Activated B cell treated with CpG ODN at 0.5 μM for 24 hours (primary cell): ENCODE measurements at regions not wholly inside any gene's neighbourhood (a gene's known extent, or its start where the extent isn't known, plus 50 kb on each side); places are given as distances from the start of the nearest gene placed in this dataset.

Experiments used
- ATAC-seq: fragments of 200-7000 bp; cut with Tn5 transposase; one replicate; pipeline ENCODE4 v1.10.0; 2021; ENCODE audit warnings: low read depth, mild to moderate bottlenecking, moderate library complexity
- CTCF ChIA-PET: fragments of 350-600 bp; sonication (Branson Sonifier 250); formaldehyde crosslinking; loops from one replicate; lab custom pipeline; 2021; ENCODE audit warnings: antibody characterized with exemption; lab: Charles Lee
- POLR2A ChIA-PET: fragments of 350-600 bp; sonication (Branson Sonifier 250); formaldehyde crosslinking; loops from one replicate; lab custom pipeline; 2021; ENCODE audit warnings: antibody characterized with exemption; lab: Charles Lee
- DNase-seq: peaks from one replicate; pipeline ENCODE4 v3.0.0; 2022
- H3K27ac Mint-ChIP-seq: one replicate; pipeline ENCODE4 v1.8.0; 2020; ENCODE audit warnings: mixed read lengths
- H3K27me3 Mint-ChIP-seq: one replicate; pipeline ENCODE4 v1.8.0; 2021; ENCODE audit warnings: mixed read lengths
- H3K36me3 Mint-ChIP-seq: one replicate; pipeline ENCODE4 v1.8.0; 2021; ENCODE audit warnings: low read depth, mixed read lengths
- H3K4me1 Mint-ChIP-seq: one replicate; pipeline ENCODE4 v1.8.0; 2021; ENCODE audit warnings: mixed read lengths
- H3K4me3 Mint-ChIP-seq: one replicate; pipeline ENCODE4 v1.8.0; 2020; ENCODE audit warnings: mild to moderate bottlenecking, mixed read lengths
- H3K9me3 Mint-ChIP-seq: one replicate; pipeline ENCODE4 v1.8.0; 2020; ENCODE audit warnings: mixed read lengths
- CTCF ChIP-seq: fragments of 200-600 bp; IDR thresholded peaks from one replicate; pipeline ENCODE4 v1.8.0; 2022; ENCODE audit warnings: antibody characterized with exemption, mild to moderate bottlenecking
- intact Hi-C: fragments of 100-400 bp; cut with micrococcal nuclease; formaldehyde crosslinking; loops from one replicate; pipeline ENCODE4 v1.15.1; 2024

GRCh38 chr1:4019606-4020331, 119.7 kb upstream of the C1orf174 start:
- no peak for DNase-seq
- no peak for TF ChIP-seq CTCF
- ChIA-PET CTCF (no interaction called here), POLR2A (no interaction called here)
- H3K27me3 Mint-ChIP-seq = no peaks in the 10 kb centered on the region
- intact Hi-C loops = no loop called here
- no peak overlapping the region for H3K27ac Mint-ChIP-seq
- H3K9me3 Mint-ChIP-seq = no peaks in the 10 kb centered on the region
- ATAC-seq = no peak
- H3K4me3 Mint-ChIP-seq = no peak overlapping the region
- H3K4me1 Mint-ChIP-seq = peaks cover 25% of the 10 kb centered on the region
- no peaks in the 10 kb centered on the region for H3K36me3 Mint-ChIP-seq

GRCh38 chr1:4020449-4020848, 120.4 kb upstream of the C1orf174 start:
- DNase-seq (no peak), ATAC-seq (no peak)
- no peaks in the 10 kb centered on the region for H3K9me3 Mint-ChIP-seq
- TF ChIP-seq CTCF = no peak
- ChIA-PET CTCF (no interaction called here), POLR2A (no interaction called here)
- H3K27ac Mint-ChIP-seq = no peak overlapping the region
- H3K4me3 Mint-ChIP-seq = no peak overlapping the region
- peaks cover 31% of the 10 kb centered on the region for H3K4me1 Mint-ChIP-seq
- intact Hi-C loops = no loop called here
- no peaks in the 10 kb centered on the region for H3K36me3 Mint-ChIP-seq
- H3K27me3 Mint-ChIP-seq = no peaks in the 10 kb centered on the region

GRCh38 chr1:4021136-4021973, 121.3 kb upstream of the C1orf174 start:
- ATAC-seq (no peak), DNase-seq (no peak)
- H3K9me3 Mint-ChIP-seq = no peaks in the 10 kb centered on the region
- H3K4me1 Mint-ChIP-seq = peaks cover 38% of the 10 kb centered on the region
- POLR2A ChIA-PET = no interaction called here
- CTCF ChIA-PET = no interaction called here
- no peak overlapping the region for H3K27ac Mint-ChIP-seq
- H3K4me3 Mint-ChIP-seq = no peak overlapping the region
- TF ChIP-seq CTCF = no peak
- intact Hi-C loops = no loop called here
- H3K27me3 Mint-ChIP-seq = no peaks in the 10 kb centered on the region
- no peaks in the 10 kb centered on the region for H3K36me3 Mint-ChIP-seq

- no peak for DNase-seq
- intact Hi-C loops = no loop called here
- Mint-ChIP-seq H3K27me3 (no peaks in the 10 kb centered on the region), H3K4me1 (peaks cover 38% of the 10 kb centered on the region), H3K36me3 (no peaks in the 10 kb centered on the region), H3K4me3 (no peak overlapping the region), H3K9me3 (no peaks in the 10 kb centered on the region), H3K27ac (no peak overlapping the region)
- ChIA-PET POLR2A (no interaction called here), CTCF (no interaction called here)
- no peak for TF ChIP-seq CTCF
- ATAC-seq = no peak
These were observed 121.8 kb upstream of the C1orf174 start for GRCh38 chr1:4021974-4022268.

- Mint-ChIP-seq H3K27me3 (no peaks in the 10 kb centered on the region), H3K4me1 (peaks cover 41% of the 10 kb centered on the region), H3K9me3 (no peaks in the 10 kb centered on the region), H3K4me3 (no peak overlapping the region), H3K36me3 (no peaks in the 10 kb centered on the region), H3K27ac (no peak overlapping the region)
- CTCF ChIA-PET = no interaction called here
- TF ChIP-seq CTCF = no peak
- DNase-seq (no peak), ATAC-seq (no peak)
- intact Hi-C loops = no loop called here
- POLR2A ChIA-PET = no interaction called here
These were observed 122.6 kb upstream of the C1orf174 start for GRCh38 chr1:4022715-4023114.
